ENCODE measurements at regions not wholly inside any gene's neighbourhood (a gene's known extent, or its start where the extent isn't known, plus 50 kb on each side); places are given as distances from the start of the nearest gene placed in this dataset.

DNA sequence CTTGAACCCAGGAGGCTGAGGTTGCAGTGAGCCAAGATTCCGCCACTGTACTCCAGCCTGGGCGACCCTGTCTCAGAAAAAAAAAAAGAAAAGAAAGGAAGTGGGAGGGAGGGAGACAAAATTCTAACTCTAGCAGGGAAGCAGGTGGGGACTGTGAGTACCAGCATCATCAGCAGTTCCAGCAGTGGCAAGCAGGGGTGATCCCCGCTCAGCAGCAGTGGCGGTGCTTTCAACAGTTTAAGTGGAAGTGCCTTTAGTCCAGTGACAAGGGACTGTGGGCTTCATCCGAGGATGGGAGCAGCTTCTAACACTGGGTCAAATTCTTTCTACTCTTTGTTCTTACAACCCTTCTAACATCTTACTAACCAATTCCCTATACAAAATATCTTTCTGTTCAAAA, 858.1 kb upstream of the ADAMTS5 start:
- Histone ChIP-seq H4K20me1 (ENCODE audit: low read depth) (no peaks in the 10 kb centered on the region), H3K79me2 (ENCODE audit: low read depth) (no peaks in the 10 kb centered on the region), H3K4me1 (no peaks in the 10 kb centered on the region), H3K4me2 (no peak overlapping the region), H3K9me3 (ENCODE audit: low read depth) (no peaks in the 10 kb centered on the region), H3K27ac (no peak overlapping the region), H2AFZ (replicated peaks) (no peak overlapping the region), H3K27me3 (no peaks in the 10 kb centered on the region), H3K36me3 (no peaks in the 10 kb centered on the region), H3K4me3 (no peak overlapping the region), H3F3A (ENCODE audit: low read depth) (no peaks in the 10 kb centered on the region), H3K9ac (no peak overlapping the region)
- no peak for TF ChIP-seq EZH2 (IDR thresholded peaks at IDR 0.05)
- TF ChIP-seq, protein P1, sequence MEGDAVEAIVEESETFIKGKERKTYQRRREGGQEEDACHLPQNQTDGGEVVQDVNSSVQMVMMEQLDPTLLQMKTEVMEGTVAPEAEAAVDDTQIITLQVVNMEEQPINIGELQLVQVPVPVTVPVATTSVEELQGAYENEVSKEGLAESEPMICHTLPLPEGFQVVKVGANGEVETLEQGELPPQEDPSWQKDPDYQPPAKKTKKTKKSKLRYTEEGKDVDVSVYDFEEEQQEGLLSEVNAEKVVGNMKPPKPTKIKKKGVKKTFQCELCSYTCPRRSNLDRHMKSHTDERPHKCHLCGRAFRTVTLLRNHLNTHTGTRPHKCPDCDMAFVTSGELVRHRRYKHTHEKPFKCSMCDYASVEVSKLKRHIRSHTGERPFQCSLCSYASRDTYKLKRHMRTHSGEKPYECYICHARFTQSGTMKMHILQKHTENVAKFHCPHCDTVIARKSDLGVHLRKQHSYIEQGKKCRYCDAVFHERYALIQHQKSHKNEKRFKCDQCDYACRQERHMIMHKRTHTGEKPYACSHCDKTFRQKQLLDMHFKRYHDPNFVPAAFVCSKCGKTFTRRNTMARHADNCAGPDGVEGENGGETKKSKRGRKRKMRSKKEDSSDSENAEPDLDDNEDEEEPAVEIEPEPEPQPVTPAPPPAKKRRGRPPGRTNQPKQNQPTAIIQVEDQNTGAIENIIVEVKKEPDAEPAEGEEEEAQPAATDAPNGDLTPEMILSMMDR (IDR thresholded peaks at IDR 0.05) = no peak
- TF ChIP-seq EZH2phosphoT487 (IDR thresholded peaks at IDR 0.05) = no peak
- DNase-seq (ENCODE audit: low spot score) = peak; percentile 13
- Mint-ChIP-seq H3K27ac (no peak overlapping the region), H3K4me1 (no peaks in the 10 kb centered on the region), H3K27me3 (ENCODE audit: insufficient read depth, low read depth) (no peaks in the 10 kb centered on the region), H3K4me3 (no peak overlapping the region), H3K9me3 (peaks cover 5% of the 10 kb centered on the region), H3K36me3 (no peaks in the 10 kb centered on the region)

DNA sequence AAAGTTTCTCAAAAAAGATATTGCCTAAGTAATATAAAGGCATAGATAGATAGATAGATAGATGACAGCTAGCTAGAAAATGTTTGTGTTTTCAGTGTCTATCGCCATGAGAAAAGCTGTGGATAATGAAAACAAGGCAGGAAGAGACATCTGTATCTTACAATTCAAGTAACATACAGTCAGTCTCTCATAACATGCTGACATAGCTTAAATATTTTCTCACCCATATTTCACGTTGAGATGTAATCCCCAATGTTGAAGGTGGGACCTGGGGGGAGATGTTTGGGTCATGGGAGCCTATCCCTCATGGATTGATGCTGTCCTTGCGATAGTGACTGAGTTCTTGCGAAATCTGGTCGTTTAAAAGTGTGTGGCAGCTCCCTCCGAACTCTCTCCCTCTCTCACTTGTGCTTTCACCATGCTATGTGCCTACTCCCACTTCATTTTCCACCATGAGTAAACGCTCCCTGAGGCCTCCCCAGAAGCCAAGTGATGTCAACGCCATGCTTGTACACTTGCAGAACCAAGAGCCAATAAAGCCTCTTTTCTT, 856.8 kb upstream of the ADAMTS5 start:
- H3K27ac Mint-ChIP-seq = no peak overlapping the region
- H3K27me3 Mint-ChIP-seq (ENCODE audit: insufficient read depth, low read depth) = no peaks in the 10 kb centered on the region
- Histone ChIP-seq H3K4me2 (no peak overlapping the region), H3K79me2 (ENCODE audit: low read depth) (no peaks in the 10 kb centered on the region), H3K4me1 (no peaks in the 10 kb centered on the region), H3F3A (ENCODE audit: low read depth) (no peaks in the 10 kb centered on the region), H3K27me3 (no peaks in the 10 kb centered on the region), H2AFZ (replicated peaks) (no peak overlapping the region), H3K4me3 (no peak overlapping the region), H3K36me3 (no peaks in the 10 kb centered on the region), H3K9ac (no peak overlapping the region), H3K27ac (no peak overlapping the region), H3K9me3 (ENCODE audit: low read depth) (no peaks in the 10 kb centered on the region), H4K20me1 (ENCODE audit: low read depth) (no peaks in the 10 kb centered on the region)
- H3K4me1 Mint-ChIP-seq = no peaks in the 10 kb centered on the region
- H3K9me3 Mint-ChIP-seq = peaks cover 5% of the 10 kb centered on the region
- no peak overlapping the region for H3K4me3 Mint-ChIP-seq
- H3K36me3 Mint-ChIP-seq = no peaks in the 10 kb centered on the region
- no peak for DNase-seq (ENCODE audit: low spot score)
- TF ChIP-seq EZH2 (IDR thresholded peaks at IDR 0.05) (no peak), EZH2phosphoT487 (IDR thresholded peaks at IDR 0.05) (no peak)
- TF ChIP-seq, protein P1 (IDR thresholded peaks at IDR 0.05) = no peak

DNA sequence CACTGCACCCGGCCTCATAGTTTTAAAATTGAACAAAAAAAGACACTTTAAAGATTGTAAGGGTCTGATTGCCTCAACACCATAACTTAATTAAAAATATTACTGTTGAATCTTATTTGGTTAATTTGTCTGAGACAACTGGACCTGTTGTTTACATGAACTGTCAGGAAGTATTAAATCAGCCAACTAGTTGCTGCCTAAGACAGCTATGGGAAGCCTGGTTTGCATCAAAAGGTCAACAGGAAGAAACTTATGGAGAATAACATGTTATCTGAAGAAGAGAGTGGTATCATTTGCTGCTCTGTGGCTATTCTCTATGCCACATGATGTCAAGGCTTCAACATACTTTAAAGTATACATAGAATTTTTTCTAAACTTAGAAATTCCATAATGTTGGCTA, 853.5 kb upstream of the ADAMTS5 start:
- Mint-ChIP-seq H3K4me1 (no peaks in the 10 kb centered on the region), H3K9me3 (no peaks in the 10 kb centered on the region), H3K4me3 (no peak overlapping the region), H3K27ac (no peak overlapping the region), H3K27me3 (ENCODE audit: insufficient read depth, low read depth) (no peaks in the 10 kb centered on the region), H3K36me3 (no peaks in the 10 kb centered on the region)
- no peak overlapping the region for H3K27ac ChIP-seq
- H3K4me3 ChIP-seq = no peak overlapping the region
- H4K20me1 ChIP-seq (ENCODE audit: low read depth) = no peaks in the 10 kb centered on the region
- TF ChIP-seq EZH2phosphoT487 (IDR thresholded peaks at IDR 0.05) (no peak), EZH2 (IDR thresholded peaks at IDR 0.05) (no peak)
- TF ChIP-seq, protein P1 (IDR thresholded peaks at IDR 0.05) = no peak
- H3K9me3 ChIP-seq (ENCODE audit: low read depth) = no peaks in the 10 kb centered on the region
- H3K79me2 ChIP-seq (ENCODE audit: low read depth) = no peaks in the 10 kb centered on the region
- no peak overlapping the region for H2AFZ ChIP-seq (replicated peaks)
- no peaks in the 10 kb centered on the region for H3K36me3 ChIP-seq
- H3K27me3 ChIP-seq = no peaks in the 10 kb centered on the region
- no peak overlapping the region for H3K4me2 ChIP-seq
- DNase-seq (ENCODE audit: low spot score) = no peak
- no peaks in the 10 kb centered on the region for H3K4me1 ChIP-seq
- no peaks in the 10 kb centered on the region for H3F3A ChIP-seq (ENCODE audit: low read depth)
- no peak overlapping the region for H3K9ac ChIP-seq
